Activated CD4-positive, alpha-beta memory T cell treated with anti-CD3 and anti-CD28 coated beads for 36 hours (primary cell): ENCODE measurements at regions not wholly inside any gene's neighbourhood (a gene's known extent, or its start where the extent isn't known, plus 50 kb on each side); places are given as distances from the start of the nearest gene placed in this dataset.

Experiments
- CTCF ChIA-PET: fragments of 350-600 bp; sonication (Branson Sonifier 250); formaldehyde crosslinking; loops from one replicate; lab custom pipeline; 2021; ENCODE audit warnings: antibody characterized with exemption, inconsistent platforms; lab: Charles Lee
- POLR2A ChIA-PET: fragments of 350-600 bp; sonication (Branson Sonifier 250); formaldehyde crosslinking; loops from one replicate; lab custom pipeline; 2021; ENCODE audit warnings: antibody characterized with exemption; lab: Charles Lee
- DNase-seq: peaks from one replicate; pipeline ENCODE4 v3.0.0-alpha.2; 2020
- H3K27ac Mint-ChIP-seq: one replicate; pipeline ENCODE4 v1.8.0; 2021; ENCODE audit warnings: mixed read lengths
- H3K27me3 Mint-ChIP-seq: one replicate; pipeline ENCODE4 v1.8.0; 2021; ENCODE audit warnings: mixed read lengths
- H3K36me3 Mint-ChIP-seq: one replicate; pipeline ENCODE4 v1.8.0; 2021; ENCODE audit warnings: mixed read lengths
- H3K4me1 Mint-ChIP-seq: one replicate; pipeline ENCODE4 v1.8.0; 2021; ENCODE audit warnings: low read depth, mixed read lengths
- H3K4me3 Mint-ChIP-seq: one replicate; pipeline ENCODE4 v1.8.0; 2021; ENCODE audit warnings: mild to moderate bottlenecking, mixed read lengths
- H3K9me3 Mint-ChIP-seq: one replicate; pipeline ENCODE4 v1.8.0; 2021; ENCODE audit warnings: mixed read lengths
- intact Hi-C: fragments of 100-400 bp; cut with micrococcal nuclease; formaldehyde crosslinking; loops from one replicate; pipeline ENCODE4 v1.15.1; 2023

- Mint-ChIP-seq H3K4me3 (no peak overlapping the region), H3K9me3 (peaks cover 14% of the 10 kb centered on the region), H3K27ac (no peak overlapping the region), H3K27me3 (no peaks in the 10 kb centered on the region), H3K36me3 (no peaks in the 10 kb centered on the region), H3K4me1 (no peaks in the 10 kb centered on the region)
- CTCF ChIA-PET: no interaction called here
- intact Hi-C loops: no loop called here
- POLR2A ChIA-PET: no interaction called here
- no peak for DNase-seq
These were observed 111.2 kb upstream of the FLRT2 start for GRCh38 chr14:85418721-85419120.

GRCh38 chr14:85420278-85420677 is 109.7 kb upstream of the FLRT2 start:
- intact Hi-C loops: no loop called here
- Mint-ChIP-seq H3K9me3 (peaks cover 13% of the 10 kb centered on the region), H3K27ac (no peak overlapping the region), H3K4me3 (no peak overlapping the region), H3K27me3 (no peaks in the 10 kb centered on the region), H3K36me3 (no peaks in the 10 kb centered on the region), H3K4me1 (no peaks in the 10 kb centered on the region)
- ChIA-PET CTCF (no interaction called here), POLR2A (no interaction called here)
- no peak for DNase-seq

- intact Hi-C loops: no loop called here
- ChIA-PET POLR2A (no interaction called here), CTCF (no interaction called here)
- no peak for DNase-seq
- no peak overlapping the region for H3K4me3 Mint-ChIP-seq
- no peaks in the 10 kb centered on the region for H3K4me1 Mint-ChIP-seq
- H3K27me3 Mint-ChIP-seq: no peaks in the 10 kb centered on the region
- H3K9me3 Mint-ChIP-seq: peaks cover 13% of the 10 kb centered on the region
- H3K27ac Mint-ChIP-seq: no peak overlapping the region
- no peaks in the 10 kb centered on the region for H3K36me3 Mint-ChIP-seq
These were observed 109.2 kb upstream of the FLRT2 start for GRCh38 chr14:85420707-85421106.

GRCh38 chr14:85421186-85421877 is 108.6 kb upstream of the FLRT2 start:
- no peak overlapping the region for H3K27ac Mint-ChIP-seq
- no peaks in the 10 kb centered on the region for H3K4me1 Mint-ChIP-seq
- no peak for DNase-seq
- H3K27me3 Mint-ChIP-seq: no peaks in the 10 kb centered on the region
- CTCF ChIA-PET: no interaction called here
- H3K9me3 Mint-ChIP-seq: peaks cover 13% of the 10 kb centered on the region
- H3K36me3 Mint-ChIP-seq: no peaks in the 10 kb centered on the region
- POLR2A ChIA-PET: no interaction called here
- intact Hi-C loops: no loop called here
- no peak overlapping the region for H3K4me3 Mint-ChIP-seq

- Mint-ChIP-seq H3K9me3 (peaks cover 15% of the 10 kb centered on the region), H3K27me3 (no peaks in the 10 kb centered on the region), H3K4me1 (no peaks in the 10 kb centered on the region), H3K36me3 (no peaks in the 10 kb centered on the region), H3K27ac (no peak overlapping the region), H3K4me3 (no peak overlapping the region)
- CTCF ChIA-PET: no interaction called here
- POLR2A ChIA-PET: no interaction called here
- no peak for DNase-seq
- intact Hi-C loops: no loop called here
These were observed 106.1 kb upstream of the FLRT2 start for GRCh38 chr14:85423889-85424288.

- H3K36me3 Mint-ChIP-seq: no peaks in the 10 kb centered on the region
- intact Hi-C loops: no loop called here
- H3K27me3 Mint-ChIP-seq: no peaks in the 10 kb centered on the region
- no peak for DNase-seq
- no peak overlapping the region for H3K27ac Mint-ChIP-seq
- POLR2A ChIA-PET: no interaction called here
- no peaks in the 10 kb centered on the region for H3K4me1 Mint-ChIP-seq
- CTCF ChIA-PET: interaction anchor here (1.0 kb wide), 1 partner anchor 10 kb away, joined by 3 read pairs; no protein-coding TSS in a partner anchor
- peaks cover 14% of the 10 kb centered on the region for H3K9me3 Mint-ChIP-seq
- H3K4me3 Mint-ChIP-seq: no peak overlapping the region
These were observed 104.4 kb upstream of the FLRT2 start for GRCh38 chr14:85425507-85425906.

GRCh38 chr14:85426068-85426935 is 103.6 kb upstream of the FLRT2 start:
- H3K27ac Mint-ChIP-seq: no peak overlapping the region
- CTCF ChIA-PET: interaction anchor here (1.0 kb wide), 1 partner anchor 9 kb away, joined by 3 read pairs; no protein-coding TSS in a partner anchor
- no peak for DNase-seq
- no peaks in the 10 kb centered on the region for H3K36me3 Mint-ChIP-seq
- POLR2A ChIA-PET: no interaction called here
- no peak overlapping the region for H3K4me3 Mint-ChIP-seq
- no peaks in the 10 kb centered on the region for H3K4me1 Mint-ChIP-seq
- intact Hi-C loops: no loop called here
- H3K9me3 Mint-ChIP-seq: peaks cover 12% of the 10 kb centered on the region
- H3K27me3 Mint-ChIP-seq: no peaks in the 10 kb centered on the region

GRCh38 chr14:85428926-85429325 is 101.0 kb upstream of the FLRT2 start:
- ChIA-PET POLR2A (no interaction called here), CTCF (no interaction called here)
- Mint-ChIP-seq H3K27ac (no peak overlapping the region), H3K4me1 (no peaks in the 10 kb centered on the region), H3K4me3 (no peak overlapping the region), H3K36me3 (no peaks in the 10 kb centered on the region), H3K27me3 (no peaks in the 10 kb centered on the region), H3K9me3 (peaks cover 9% of the 10 kb centered on the region)
- intact Hi-C loops: no loop called here
- no peak for DNase-seq

GRCh38 chr14:85437148-85437547 is 92.8 kb upstream of the FLRT2 start:
- ChIA-PET POLR2A (no interaction called here), CTCF (no interaction called here)
- intact Hi-C loops: no loop called here
- H3K4me3 Mint-ChIP-seq: no peak overlapping the region
- no peaks in the 10 kb centered on the region for H3K4me1 Mint-ChIP-seq
- DNase-seq: no peak
- H3K36me3 Mint-ChIP-seq: no peaks in the 10 kb centered on the region
- H3K9me3 Mint-ChIP-seq: peaks cover 3% of the 10 kb centered on the region
- no peak overlapping the region for H3K27ac Mint-ChIP-seq
- H3K27me3 Mint-ChIP-seq: no peaks in the 10 kb centered on the region

- no peak for DNase-seq
- H3K27me3 Mint-ChIP-seq: no peaks in the 10 kb centered on the region
- ChIA-PET POLR2A (no interaction called here), CTCF (no interaction called here)
- no peak overlapping the region for H3K27ac Mint-ChIP-seq
- H3K9me3 Mint-ChIP-seq: peaks cover 2% of the 10 kb centered on the region
- H3K4me1 Mint-ChIP-seq: no peaks in the 10 kb centered on the region
- intact Hi-C loops: no loop called here
- H3K36me3 Mint-ChIP-seq: no peaks in the 10 kb centered on the region
- no peak overlapping the region for H3K4me3 Mint-ChIP-seq
These were observed 91.9 kb upstream of the FLRT2 start for GRCh38 chr14:85438001-85438400.

GRCh38 chr14:85438481-85438942 is 91.4 kb upstream of the FLRT2 start:
- Mint-ChIP-seq H3K27me3 (no peaks in the 10 kb centered on the region), H3K36me3 (no peaks in the 10 kb centered on the region), H3K4me3 (no peak overlapping the region), H3K27ac (no peak overlapping the region), H3K4me1 (no peaks in the 10 kb centered on the region), H3K9me3 (peaks cover 4% of the 10 kb centered on the region)
- ChIA-PET CTCF (no interaction called here), POLR2A (no interaction called here)
- intact Hi-C loops: no loop called here
- no peak for DNase-seq

- H3K36me3 Mint-ChIP-seq: no peaks in the 10 kb centered on the region
- no peaks in the 10 kb centered on the region for H3K27me3 Mint-ChIP-seq
- no peak for DNase-seq
- ChIA-PET POLR2A (no interaction called here), CTCF (no interaction called here)
- intact Hi-C loops: no loop called here
- H3K27ac Mint-ChIP-seq: no peak overlapping the region
- H3K9me3 Mint-ChIP-seq: peaks cover 4% of the 10 kb centered on the region
- H3K4me3 Mint-ChIP-seq: no peak overlapping the region
- no peaks in the 10 kb centered on the region for H3K4me1 Mint-ChIP-seq
These were observed 90.1 kb upstream of the FLRT2 start for GRCh38 chr14:85439696-85440328.
